ENCODE measurements at regions not wholly inside any gene's neighbourhood (a gene's known extent, or its start where the extent isn't known, plus 50 kb on each side); places are given as distances from the start of the nearest gene placed in this dataset.

DNA sequence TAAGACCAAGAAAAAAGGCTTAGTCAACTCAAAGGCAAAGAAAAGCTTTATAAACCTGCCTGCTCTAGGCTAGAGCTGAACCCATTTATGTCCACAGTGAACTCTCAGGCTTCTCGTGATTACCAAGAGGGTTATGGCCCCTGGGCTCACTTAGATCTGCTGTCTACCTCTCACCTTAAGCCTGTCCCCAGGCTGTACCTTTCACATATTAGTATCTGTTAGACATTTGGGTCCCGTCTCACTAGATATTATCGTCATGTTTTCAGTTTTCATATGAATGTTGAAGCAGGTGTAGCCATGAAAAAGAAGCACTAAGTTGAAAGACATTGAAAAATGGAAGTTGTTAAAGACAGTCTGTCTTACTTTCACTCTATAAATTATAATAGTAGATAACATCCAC lies 75.2 kb upstream of the COX7C start:
- no peak overlapping the region for H3K4me3 ChIP-seq
- ATAC-seq (ENCODE audit: low FRiP score in 2 of 2) (no peak), DNase-seq (no peak)
- H3K4me1 ChIP-seq: no peaks in the 10 kb centered on the region
- 68 to 71% methylated on average over 3 of the region's 3 CpGs for WGBS, 2 donors
- H3K27me3 ChIP-seq: no peaks in the 10 kb centered on the region
- TF ChIP-seq POLR2AphosphoS5 (IDR thresholded peaks at IDR 0.05) (no peak), POLR2A (IDR thresholded peaks at IDR 0.05) (no peak), EP300 (IDR thresholded peaks at IDR 0.05) (no peak)
- TF ChIP-seq, protein P1, sequence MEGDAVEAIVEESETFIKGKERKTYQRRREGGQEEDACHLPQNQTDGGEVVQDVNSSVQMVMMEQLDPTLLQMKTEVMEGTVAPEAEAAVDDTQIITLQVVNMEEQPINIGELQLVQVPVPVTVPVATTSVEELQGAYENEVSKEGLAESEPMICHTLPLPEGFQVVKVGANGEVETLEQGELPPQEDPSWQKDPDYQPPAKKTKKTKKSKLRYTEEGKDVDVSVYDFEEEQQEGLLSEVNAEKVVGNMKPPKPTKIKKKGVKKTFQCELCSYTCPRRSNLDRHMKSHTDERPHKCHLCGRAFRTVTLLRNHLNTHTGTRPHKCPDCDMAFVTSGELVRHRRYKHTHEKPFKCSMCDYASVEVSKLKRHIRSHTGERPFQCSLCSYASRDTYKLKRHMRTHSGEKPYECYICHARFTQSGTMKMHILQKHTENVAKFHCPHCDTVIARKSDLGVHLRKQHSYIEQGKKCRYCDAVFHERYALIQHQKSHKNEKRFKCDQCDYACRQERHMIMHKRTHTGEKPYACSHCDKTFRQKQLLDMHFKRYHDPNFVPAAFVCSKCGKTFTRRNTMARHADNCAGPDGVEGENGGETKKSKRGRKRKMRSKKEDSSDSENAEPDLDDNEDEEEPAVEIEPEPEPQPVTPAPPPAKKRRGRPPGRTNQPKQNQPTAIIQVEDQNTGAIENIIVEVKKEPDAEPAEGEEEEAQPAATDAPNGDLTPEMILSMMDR (IDR thresholded peaks at IDR 0.05): no peak
- no peaks in the 10 kb centered on the region for H3K36me3 ChIP-seq
- H3K27ac ChIP-seq: no peak overlapping the region
- H3K9me3 ChIP-seq: no peaks in the 10 kb centered on the region

DNA sequence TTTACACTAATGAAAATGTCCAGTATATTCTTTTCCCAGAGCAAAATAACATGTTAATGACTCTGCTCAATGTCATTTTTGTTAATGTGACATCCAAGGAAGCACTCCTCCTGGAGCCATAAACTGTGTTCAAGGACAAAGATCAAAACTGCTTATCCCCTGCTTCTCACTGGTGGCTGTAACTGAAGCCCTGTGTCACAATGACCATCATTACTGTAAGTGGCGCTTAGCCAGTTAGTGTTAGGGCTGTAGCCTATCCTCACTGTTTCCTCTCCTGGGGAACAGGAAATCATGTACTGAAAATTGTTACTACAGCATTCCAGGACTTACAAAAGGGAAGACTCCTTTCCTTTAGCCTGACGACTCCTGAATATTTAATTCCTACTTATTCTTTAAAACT lies 71.7 kb upstream of the COX7C start:
- WGBS, 2 donors: 23 to 44% methylated on average over 2 of the region's 2 CpGs
- Histone ChIP-seq H3K9me3 (no peaks in the 10 kb centered on the region), H3K27me3 (no peaks in the 10 kb centered on the region), H3K27ac (no peak overlapping the region), H3K4me3 (no peak overlapping the region), H3K4me1 (no peaks in the 10 kb centered on the region), H3K36me3 (no peaks in the 10 kb centered on the region)
- DNase-seq: no peak
- no peak for TF ChIP-seq POLR2AphosphoS5 (IDR thresholded peaks at IDR 0.05)
- TF ChIP-seq EP300 (IDR thresholded peaks at IDR 0.05): no peak
- TF ChIP-seq, protein P1 (IDR thresholded peaks at IDR 0.05): no peak
- TF ChIP-seq POLR2A (IDR thresholded peaks at IDR 0.05): no peak
- no peak for ATAC-seq (ENCODE audit: low FRiP score in 2 of 2)

DNA sequence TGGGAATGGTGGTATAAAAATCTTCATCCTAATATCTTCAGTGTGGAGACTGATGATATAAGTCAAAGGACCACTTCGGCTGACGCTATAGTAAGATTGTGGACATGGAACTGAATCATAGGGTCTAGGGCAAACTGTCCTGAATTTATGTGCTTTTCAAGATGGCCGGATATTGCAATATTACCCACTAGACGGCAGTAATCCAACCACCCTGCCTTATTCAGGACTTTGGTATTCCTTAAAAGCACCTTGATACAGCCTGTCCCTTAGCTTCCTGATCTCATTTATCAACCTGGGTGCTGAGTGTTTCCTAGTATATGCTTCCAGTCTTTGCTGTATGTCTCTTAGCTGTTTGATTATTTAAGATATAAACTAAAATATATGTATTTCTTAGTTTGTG lies 71.2 kb upstream of the COX7C start:
- Histone ChIP-seq H3K36me3 (no peaks in the 10 kb centered on the region), H3K27me3 (no peaks in the 10 kb centered on the region), H3K4me1 (no peaks in the 10 kb centered on the region), H3K4me3 (no peak overlapping the region), H3K9me3 (no peaks in the 10 kb centered on the region), H3K27ac (no peak overlapping the region)
- TF ChIP-seq POLR2AphosphoS5 (IDR thresholded peaks at IDR 0.05) (no peak), EP300 (IDR thresholded peaks at IDR 0.05) (no peak), POLR2A (IDR thresholded peaks at IDR 0.05) (no peak)
- TF ChIP-seq, protein P1 (IDR thresholded peaks at IDR 0.05): no peak
- ATAC-seq (ENCODE audit: low FRiP score in 2 of 2) (no peak), DNase-seq (no peak)
- WGBS, 2 donors: 82 to 85% methylated on average over 4 of the region's 4 CpGs

DNA sequence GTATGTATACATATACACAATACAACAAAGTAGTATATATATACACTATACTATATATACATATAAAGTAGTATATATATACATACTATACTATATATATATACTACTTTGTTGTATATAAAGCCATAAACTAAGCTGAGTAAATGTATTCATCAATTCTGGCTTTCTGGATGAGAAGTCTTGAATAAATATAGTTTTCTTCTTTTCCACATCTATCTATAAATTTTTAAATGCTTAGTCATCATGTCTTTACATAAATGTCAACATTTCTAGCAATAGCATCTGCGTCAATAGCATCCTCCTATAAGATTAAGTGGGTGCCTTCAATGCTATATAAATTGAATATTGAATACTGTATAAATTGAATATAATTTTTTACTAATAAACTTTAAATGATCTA lies 63.1 kb upstream of the COX7C start:
- 88 to 90% methylated on average over 1 of the region's 1 CpG for WGBS, 2 donors
- no peaks in the 10 kb centered on the region for H3K4me1 ChIP-seq
- DNase-seq (no peak), ATAC-seq (ENCODE audit: low FRiP score in 2 of 2) (no peak)
- no peak overlapping the region for H3K4me3 ChIP-seq
- no peaks in the 10 kb centered on the region for H3K9me3 ChIP-seq
- no peaks in the 10 kb centered on the region for H3K27me3 ChIP-seq
- H3K27ac ChIP-seq: no peak overlapping the region
- TF ChIP-seq EP300 (IDR thresholded peaks at IDR 0.05) (no peak), POLR2A (IDR thresholded peaks at IDR 0.05) (no peak), POLR2AphosphoS5 (IDR thresholded peaks at IDR 0.05) (no peak)
- TF ChIP-seq, protein P1 (IDR thresholded peaks at IDR 0.05): no peak
- no peaks in the 10 kb centered on the region for H3K36me3 ChIP-seq

DNA sequence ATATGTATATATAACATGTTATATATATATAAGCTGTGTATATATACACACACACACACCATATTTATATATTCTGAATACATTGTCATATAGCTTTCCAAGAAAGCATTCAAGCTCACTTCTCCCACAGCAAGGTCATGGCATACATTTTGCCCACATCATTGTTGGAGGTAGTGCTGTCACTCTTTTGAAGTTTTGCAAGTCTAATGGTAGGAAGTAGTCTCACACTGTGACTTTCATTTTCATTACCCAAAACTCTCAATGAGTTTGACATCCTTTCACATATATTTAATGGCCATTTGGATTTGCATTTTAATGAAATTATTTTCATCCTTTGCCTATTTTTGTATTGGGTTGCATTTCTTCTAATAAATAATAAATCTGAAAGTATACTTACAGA lies 59.8 kb upstream of the COX7C start:
- no peak for ATAC-seq (ENCODE audit: low FRiP score in 2 of 2)
- Histone ChIP-seq H3K4me1 (no peaks in the 10 kb centered on the region), H3K36me3 (no peaks in the 10 kb centered on the region), H3K9me3 (no peaks in the 10 kb centered on the region), H3K27ac (no peak overlapping the region), H3K4me3 (no peak overlapping the region), H3K27me3 (no peaks in the 10 kb centered on the region)
- no peak for DNase-seq
- TF ChIP-seq POLR2A (IDR thresholded peaks at IDR 0.05): no peak
- TF ChIP-seq EP300 (IDR thresholded peaks at IDR 0.05): no peak
- TF ChIP-seq, protein P1 (IDR thresholded peaks at IDR 0.05): no peak
- no peak for TF ChIP-seq POLR2AphosphoS5 (IDR thresholded peaks at IDR 0.05)

All from upper lobe of left lung (tissue), 6 donors.